SK-N-SH treated with all-trans-retinoic acid at 6 μM for 48 hours (cell line): ENCODE measurements at regions not wholly inside any gene's neighbourhood (a gene's known extent, or its start where the extent isn't known, plus 50 kb on each side); places are given as distances from the start of the nearest gene placed in this dataset.

Experiments
- ATAC-seq: fragments of 200-7000 bp; cut with Tn5 transposase; 3 replicates; pipeline ENCODE4 v1.9.1; 2020; ENCODE audit warnings: mild to moderate bottlenecking, moderate library complexity
- ARNTL ChIP-seq: fragments of 450-650 bp; formaldehyde crosslinking; IDR thresholded peaks from 2 replicates; pipeline ENCODE4 v1.5.0; 2020; ENCODE audit warnings: low read depth, mild to moderate bottlenecking, moderate library complexity, borderline replicate concordance
- BACH2 ChIP-seq: fragments of 250-450 bp; sonication (Bioruptor Pico); IDR thresholded peaks from 2 replicates; pipeline ENCODE4 v1.9.0; 2021; ENCODE audit warnings: mild to moderate bottlenecking, borderline replicate concordance
- CREB5 ChIP-seq: fragments of 250-450 bp; sonication (Bioruptor Pico); IDR thresholded peaks from 2 replicates; pipeline ENCODE4 v1.5.1; 2020; ENCODE audit warnings: low read depth, mild to moderate bottlenecking, moderate library complexity
- CSDC2 ChIP-seq: fragments of 250-450 bp; sonication (Bioruptor Pico); IDR thresholded peaks from 2 replicates; pipeline ENCODE4 v1.5.0; 2020; ENCODE audit warnings: mild to moderate bottlenecking, moderate library complexity
- CSRNP3 ChIP-seq: fragments of 250-450 bp; sonication (Bioruptor Pico); IDR thresholded peaks from 2 replicates; pipeline ENCODE4 v1.5.1; 2021; ENCODE audit warnings: mild to moderate bottlenecking, moderate library complexity
- GLIS3 ChIP-seq: fragments of 250-450 bp; sonication (Bioruptor Pico); IDR thresholded peaks from 2 replicates; pipeline ENCODE4 v1.5.0; 2020; ENCODE audit warnings: mild to moderate bottlenecking, moderate library complexity
- ISL1 ChIP-seq: fragments of 250-450 bp; sonication (Bioruptor Pico); IDR thresholded peaks from 2 replicates; pipeline ENCODE4 v2.1.2; 2022; ENCODE audit warnings: mild to moderate bottlenecking, moderate library complexity
- OSR1 ChIP-seq: fragments of 250-450 bp; sonication (Bioruptor Pico); IDR thresholded peaks from 2 replicates; pipeline ENCODE4 v1.8.0; 2022; ENCODE audit warnings: moderate library complexity, mild to moderate bottlenecking, inconsistent platforms
- PATZ1 ChIP-seq: fragments of 250-450 bp; sonication (Bioruptor Pico); IDR thresholded peaks from 2 replicates; pipeline ENCODE4 v1.8.0; 2020; ENCODE audit warnings: mild to moderate bottlenecking, moderate library complexity, borderline replicate concordance
- POU6F1 ChIP-seq: fragments of 250-450 bp; sonication (Bioruptor Pico); IDR thresholded peaks from 2 replicates; pipeline ENCODE4 v1.8.0; 2021; ENCODE audit warnings: low read depth, mild to moderate bottlenecking, moderate library complexity, borderline replicate concordance
- PPARA ChIP-seq: fragments of 250-450 bp; sonication (Bioruptor Pico); IDR thresholded peaks from 2 replicates; pipeline ENCODE4 v1.5.0; 2020; ENCODE audit warnings: mild to moderate bottlenecking, borderline replicate concordance
- RARB ChIP-seq: fragments of 250-450 bp; sonication (Bioruptor Pico); IDR thresholded peaks from 2 replicates; pipeline ENCODE4 v1.8.0; 2021; ENCODE audit warnings: mild to moderate bottlenecking, moderate library complexity
- SNAI2 ChIP-seq: fragments of 250-450 bp; sonication (Bioruptor Pico); IDR thresholded peaks from 2 replicates; pipeline ENCODE4 v1.5.0; 2020; ENCODE audit warnings: mild to moderate bottlenecking, moderate library complexity
- TCF4 ChIP-seq: fragments of 250-450 bp; sonication (Bioruptor Pico); IDR thresholded peaks from 2 replicates; pipeline ENCODE4 v1.8.0; 2021; ENCODE audit warnings: mild to moderate bottlenecking, moderate library complexity, borderline replicate concordance
- TOX ChIP-seq: fragments of 250-450 bp; sonication (Bioruptor Pico); IDR thresholded peaks from 2 replicates; pipeline ENCODE4 v1.8.0; 2021; ENCODE audit warnings: mild to moderate bottlenecking, moderate library complexity, borderline replicate concordance
- TSHZ2 ChIP-seq: fragments of 250-450 bp; sonication (Bioruptor Pico); IDR thresholded peaks from 2 replicates; pipeline ENCODE4 v1.5.0; 2020; ENCODE audit warnings: mild to moderate bottlenecking, moderate library complexity
- ZC3H10 ChIP-seq: fragments of 250-450 bp; sonication (Bioruptor Pico); IDR thresholded peaks from 2 replicates; pipeline ENCODE4 v1.5.1; 2021; ENCODE audit warnings: mild to moderate bottlenecking, moderate library complexity
- ZFP3 ChIP-seq: fragments of 250-450 bp; sonication (Bioruptor Pico); IDR thresholded peaks from 2 replicates; pipeline ENCODE4 v1.5.0; 2020; ENCODE audit warnings: mild to moderate bottlenecking, moderate library complexity
- ZFP30 ChIP-seq: fragments of 450-650 bp; formaldehyde crosslinking; IDR thresholded peaks from 2 replicates; pipeline ENCODE4 v1.5.0; 2022; ENCODE audit warnings: mild to moderate bottlenecking, moderate library complexity
- ZNF70 ChIP-seq: fragments of 450-650 bp; formaldehyde crosslinking; IDR thresholded peaks from 2 replicates; pipeline ENCODE4 v1.5.0; 2020; ENCODE audit warnings: mild to moderate bottlenecking, moderate library complexity
- ZNF8 ChIP-seq: fragments of 450-650 bp; formaldehyde crosslinking; IDR thresholded peaks from 2 replicates; pipeline ENCODE4 v1.5.0; 2020; ENCODE audit warnings: mild to moderate bottlenecking, moderate library complexity

- no peak for ATAC-seq
- TF ChIP-seq ARNTL = no peak
- TF ChIP-seq CSRNP3 (CRISPR knock-in tag) = no peak
- TF ChIP-seq PPARA (CRISPR knock-in tag) = no peak
- TF ChIP-seq OSR1 (CRISPR knock-in tag) = no peak
- no peak for TF ChIP-seq CREB5
These were observed 523.8 kb upstream of the TNP1 start for GRCh38 chr2:217383620-217384019.

GRCh38 chr2:217382794-217383193 lies 522.9 kb upstream of the TNP1 start:
- ATAC-seq = no peak
- TF ChIP-seq PATZ1 = no peak
- no peak for TF ChIP-seq CSDC2
- TF ChIP-seq POU6F1 = no peak
- TF ChIP-seq ZNF70 (CRISPR knock-in tag) = no peak
- TF ChIP-seq CSRNP3 (CRISPR knock-in tag) = no peak
- no peak for TF ChIP-seq ZFP3
- no peak for TF ChIP-seq TSHZ2
- TF ChIP-seq ISL1 = no peak
- TF ChIP-seq RARB = no peak
- no peak for TF ChIP-seq ZFP30
- TF ChIP-seq ARNTL = no peak
- no peak for TF ChIP-seq GLIS3 (CRISPR knock-in tag)

- no peak for ATAC-seq
- TF ChIP-seq BACH2 (CRISPR knock-in tag) (no peak), RARB (no peak), CSRNP3 (CRISPR knock-in tag) (no peak), TSHZ2 (no peak), ZC3H10 (no peak), GLIS3 (CRISPR knock-in tag) (no peak), POU6F1 (no peak), TCF4 (CRISPR knock-in tag) (no peak), ISL1 (no peak), ZFP30 (no peak), CSDC2 (no peak), ZNF8 (CRISPR knock-in tag) (no peak), TOX (no peak), SNAI2 (CRISPR knock-in tag) (no peak)
These were observed 519.9 kb upstream of the TNP1 start for GRCh38 chr2:217379807-217380206.
